ENCODE measurements at regions not wholly inside any gene's neighbourhood (a gene's known extent, or its start where the extent isn't known, plus 50 kb on each side); places are given as distances from the start of the nearest gene placed in this dataset.

DNA sequence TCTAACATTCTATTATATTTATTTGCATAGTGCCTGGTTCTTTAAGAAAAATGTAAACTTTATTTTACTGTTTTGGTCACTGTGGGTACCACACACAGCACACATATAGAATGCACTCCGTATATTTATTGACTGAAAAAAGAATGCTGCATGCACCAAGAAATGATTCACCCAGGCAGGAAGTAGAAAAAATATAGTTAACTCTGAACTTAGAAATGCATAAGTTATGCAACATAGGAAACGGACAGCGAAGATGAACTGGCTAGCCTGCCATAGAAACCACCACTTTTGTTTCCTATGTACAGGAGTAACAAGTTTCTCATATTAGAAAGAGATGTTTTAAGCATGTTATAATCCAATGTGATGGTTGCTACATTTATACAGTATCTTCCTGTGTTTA lies 635.8 kb downstream of the DSC3 start:
- Histone ChIP-seq H3K4me3 (replicated peaks in 1 of 3) (no peak overlapping the region), H3K36me3 (no peaks in the 10 kb centered on the region), H3K27me3 (no peaks in the 10 kb centered on the region), H3K4me1 (no peaks in the 10 kb centered on the region), H3K9me3 (no peaks in the 10 kb centered on the region), H3K27ac (no peak overlapping the region)
- DNase-seq = no peak
- intact Hi-C loops (cut with DNase I) = no loop called here
- no peak for TF ChIP-seq POLR2A (IDR thresholded peaks at IDR 0.05)
- TF ChIP-seq, protein P1, sequence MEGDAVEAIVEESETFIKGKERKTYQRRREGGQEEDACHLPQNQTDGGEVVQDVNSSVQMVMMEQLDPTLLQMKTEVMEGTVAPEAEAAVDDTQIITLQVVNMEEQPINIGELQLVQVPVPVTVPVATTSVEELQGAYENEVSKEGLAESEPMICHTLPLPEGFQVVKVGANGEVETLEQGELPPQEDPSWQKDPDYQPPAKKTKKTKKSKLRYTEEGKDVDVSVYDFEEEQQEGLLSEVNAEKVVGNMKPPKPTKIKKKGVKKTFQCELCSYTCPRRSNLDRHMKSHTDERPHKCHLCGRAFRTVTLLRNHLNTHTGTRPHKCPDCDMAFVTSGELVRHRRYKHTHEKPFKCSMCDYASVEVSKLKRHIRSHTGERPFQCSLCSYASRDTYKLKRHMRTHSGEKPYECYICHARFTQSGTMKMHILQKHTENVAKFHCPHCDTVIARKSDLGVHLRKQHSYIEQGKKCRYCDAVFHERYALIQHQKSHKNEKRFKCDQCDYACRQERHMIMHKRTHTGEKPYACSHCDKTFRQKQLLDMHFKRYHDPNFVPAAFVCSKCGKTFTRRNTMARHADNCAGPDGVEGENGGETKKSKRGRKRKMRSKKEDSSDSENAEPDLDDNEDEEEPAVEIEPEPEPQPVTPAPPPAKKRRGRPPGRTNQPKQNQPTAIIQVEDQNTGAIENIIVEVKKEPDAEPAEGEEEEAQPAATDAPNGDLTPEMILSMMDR (IDR thresholded peaks at IDR 0.05) = no peak
- 77 to 85% methylated on average over 3 of the region's 3 CpGs for WGBS, 2 donors

DNA sequence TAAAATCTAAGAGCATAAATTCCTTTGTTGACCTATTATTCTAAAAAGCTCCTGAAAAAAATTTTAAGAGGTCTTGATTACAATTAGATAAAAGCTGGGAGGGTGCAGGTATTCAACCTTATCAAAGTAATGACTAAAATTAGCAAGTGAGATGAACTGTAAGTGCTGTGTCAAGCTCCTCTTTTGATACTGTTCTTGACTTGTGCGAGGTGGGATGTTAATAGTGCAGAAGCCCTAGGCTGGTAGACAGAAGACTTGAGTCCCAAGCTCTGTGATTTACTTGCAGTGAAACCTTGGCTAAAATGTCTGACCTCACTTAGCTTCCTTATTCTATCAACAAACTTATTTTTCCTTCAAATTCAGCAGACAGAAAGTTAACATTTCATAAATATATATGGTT lies 637.5 kb downstream of the DSC3 start:
- Histone ChIP-seq H3K4me1 (no peaks in the 10 kb centered on the region), H3K9me3 (no peaks in the 10 kb centered on the region), H3K27me3 (no peaks in the 10 kb centered on the region), H3K36me3 (no peaks in the 10 kb centered on the region), H3K4me3 (replicated peaks in 1 of 3) (no peak overlapping the region), H3K27ac (no peak overlapping the region)
- no peak for DNase-seq
- TF ChIP-seq POLR2A (IDR thresholded peaks at IDR 0.05) = no peak
- TF ChIP-seq, protein P1 (IDR thresholded peaks at IDR 0.05) = no peak
- intact Hi-C loops (cut with DNase I) = no loop called here
- WGBS, 2 donors = 71 to 85% methylated on average over 1 of the region's 1 CpG

DNA sequence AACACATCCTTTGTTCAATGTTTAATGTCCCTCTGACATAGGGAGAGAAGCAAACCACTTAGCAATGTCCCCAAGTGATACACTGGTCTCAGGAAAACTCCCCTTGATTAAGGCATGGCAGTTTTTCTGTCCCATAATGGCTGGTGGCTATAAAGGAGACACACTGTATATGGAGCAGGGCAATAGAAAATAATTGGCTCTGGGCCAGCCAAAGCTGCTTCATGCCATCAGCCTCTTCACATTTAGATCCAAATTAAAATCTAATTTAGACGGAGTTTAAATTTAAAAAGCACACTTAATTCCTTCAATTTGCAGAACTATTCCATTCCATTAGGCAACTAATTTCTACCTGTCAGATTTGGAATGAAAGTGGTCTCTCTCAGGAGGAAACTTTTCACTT lies 638.1 kb downstream of the DSC3 start:
- Histone ChIP-seq H3K36me3 (no peaks in the 10 kb centered on the region), H3K4me1 (no peaks in the 10 kb centered on the region), H3K27ac (no peak overlapping the region), H3K27me3 (no peaks in the 10 kb centered on the region), H3K9me3 (no peaks in the 10 kb centered on the region), H3K4me3 (replicated peaks in 1 of 3) (no peak overlapping the region)
- no peak for DNase-seq
- TF ChIP-seq, protein P1 (IDR thresholded peaks at IDR 0.05) = no peak
- TF ChIP-seq POLR2A (IDR thresholded peaks at IDR 0.05) = no peak
- WGBS, 2 donors = 79 to 91% methylated on average over 1 of the region's 1 CpG
- intact Hi-C loops (cut with DNase I) = no loop called here

DNA sequence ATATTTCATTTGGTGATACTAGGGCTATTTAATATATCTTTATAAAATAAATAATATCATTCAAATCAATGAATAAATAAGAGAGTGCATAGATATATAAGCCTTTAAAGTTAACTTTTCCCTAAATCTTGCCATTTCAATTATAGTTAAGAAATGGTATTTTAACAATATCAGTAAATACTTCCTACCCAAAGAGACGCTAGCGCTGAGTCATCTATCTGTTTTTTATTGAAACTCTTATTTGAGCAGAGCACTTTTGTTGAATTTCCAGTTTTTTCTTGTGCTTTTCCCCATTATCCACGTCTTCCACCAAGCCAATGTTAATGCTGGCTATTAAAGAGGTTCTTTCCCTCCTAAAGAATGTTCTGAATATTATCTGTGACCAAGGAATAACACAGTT lies 639.3 kb downstream of the DSC3 start:
- no peak for DNase-seq
- H3K9me3 ChIP-seq = no peaks in the 10 kb centered on the region
- H3K27ac ChIP-seq = no peak overlapping the region
- WGBS, 2 donors = 71 to 72% methylated on average over 3 of the region's 3 CpGs
- H3K27me3 ChIP-seq = no peaks in the 10 kb centered on the region
- H3K4me3 ChIP-seq (replicated peaks in 1 of 3) = no peak overlapping the region
- no peak for TF ChIP-seq POLR2A (IDR thresholded peaks at IDR 0.05)
- TF ChIP-seq, protein P1 (IDR thresholded peaks at IDR 0.05) = no peak
- H3K4me1 ChIP-seq = no peaks in the 10 kb centered on the region
- H3K36me3 ChIP-seq = no peaks in the 10 kb centered on the region
- intact Hi-C loops (cut with DNase I) = no loop called here

DNA sequence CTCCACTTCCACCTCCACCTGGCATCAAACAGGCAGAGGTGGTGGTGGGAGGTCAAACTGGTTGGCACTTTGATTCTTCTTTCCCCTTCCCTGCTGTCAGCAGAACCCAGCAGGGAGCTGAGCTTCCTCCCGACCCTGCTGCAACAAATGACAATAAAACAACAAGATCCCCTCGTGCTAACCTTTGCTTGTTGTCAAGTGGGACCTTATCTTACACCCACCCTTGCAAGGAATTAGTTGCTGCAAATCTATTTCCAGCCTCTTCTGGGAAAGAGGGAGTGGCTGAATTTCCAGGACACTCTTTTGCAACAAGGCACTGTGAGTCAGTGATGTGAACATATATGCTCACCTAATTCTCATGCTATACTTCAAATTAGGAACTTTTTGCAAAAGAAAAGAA lies 655.1 kb downstream of the DSC3 start:
- H3K9me3 ChIP-seq = no peaks in the 10 kb centered on the region
- intact Hi-C loops (cut with DNase I) = no loop called here
- TF ChIP-seq POLR2A (IDR thresholded peaks at IDR 0.05) = no peak
- TF ChIP-seq, protein P1 (IDR thresholded peaks at IDR 0.05) = no peak
- WGBS, 2 donors = 14 to 17% methylated on average over 2 of the region's 2 CpGs
- no peak for DNase-seq
- H3K27me3 ChIP-seq = no peaks in the 10 kb centered on the region
- H3K36me3 ChIP-seq = no peaks in the 10 kb centered on the region
- H3K27ac ChIP-seq = no peak overlapping the region
- H3K4me3 ChIP-seq (replicated peaks in 1 of 3) = no peak overlapping the region
- H3K4me1 ChIP-seq = no peaks in the 10 kb centered on the region
